ENCODE measurements at regions not wholly inside any gene's neighbourhood (a gene's known extent, or its start where the extent isn't known, plus 50 kb on each side); places are given as distances from the start of the nearest gene placed in this dataset.
"Not testable (repeated sequence)": the region's sequence is repeated elsewhere in the genome, so short reads cannot be mapped to it uniquely, and the experiment has no call there.

GRCh38 chr1:209172286-209172685, 411.2 kb upstream of the CAMK1G start:
- H3K4me3 ChIP-seq, result no peak overlapping the region
- TF ChIP-seq POLR2A (IDR thresholded peaks at IDR 0.05) (no peak), CTCF (IDR thresholded peaks at IDR 0.05) (no peak), POLR2AphosphoS5 (IDR thresholded peaks at IDR 0.05; ENCODE audit: insufficient read depth in 1 of 2, low read depth in 1 of 2) (no peak)
- H3K27me3 ChIP-seq, result no peaks in the 10 kb centered on the region
- intact Hi-C loops (cut with DNase I), result no loop called here
- no peaks in the 10 kb centered on the region for H3K36me3 ChIP-seq
- no peak for DNase-seq (ENCODE audit: extremely low spot score in 2 of 2)
- no peaks in the 10 kb centered on the region for H3K9me3 ChIP-seq
- H3K4me1 ChIP-seq, result no peaks in the 10 kb centered on the region
- no peak overlapping the region for H3K27ac ChIP-seq

GRCh38 chr1:209172792-209173542, 410.5 kb upstream of the CAMK1G start:
- H3K27ac ChIP-seq; H3K4me3 ChIP-seq; H3K36me3 ChIP-seq; H3K4me1 ChIP-seq; H3K27me3 ChIP-seq; H3K9me3 ChIP-seq; intact Hi-C loops (cut with DNase I); DNase-seq (ENCODE audit: extremely low spot score in 2 of 2): not testable (repeated sequence)

GRCh38 chr1:209173796-209174195, 409.7 kb upstream of the CAMK1G start:
- H3K4me1 ChIP-seq; H3K4me3 ChIP-seq; intact Hi-C loops (cut with DNase I); H3K27ac ChIP-seq; DNase-seq (ENCODE audit: extremely low spot score in 2 of 2); H3K36me3 ChIP-seq; H3K27me3 ChIP-seq; H3K9me3 ChIP-seq: not testable (repeated sequence)

GRCh38 chr1:209176866-209177430, 406.6 kb upstream of the CAMK1G start:
- Histone ChIP-seq H3K9me3 (no peaks in the 10 kb centered on the region), H3K27me3 (no peaks in the 10 kb centered on the region), H3K4me1 (no peaks in the 10 kb centered on the region), H3K27ac (no peak overlapping the region), H3K4me3 (no peak overlapping the region), H3K36me3 (no peaks in the 10 kb centered on the region)
- DNase-seq (ENCODE audit: extremely low spot score in 2 of 2), result no peak
- intact Hi-C loops (cut with DNase I), result no loop called here
- TF ChIP-seq POLR2A (IDR thresholded peaks at IDR 0.05), result no peak
- no peak for TF ChIP-seq POLR2AphosphoS5 (IDR thresholded peaks at IDR 0.05; ENCODE audit: insufficient read depth in 1 of 2, low read depth in 1 of 2)
- TF ChIP-seq CTCF (IDR thresholded peaks at IDR 0.05), result no peak

GRCh38 chr1:209183195-209183594, 400.3 kb upstream of the CAMK1G start:
- Histone ChIP-seq H3K4me3 (no peak overlapping the region), H3K9me3 (no peaks in the 10 kb centered on the region), H3K27ac (no peak overlapping the region), H3K4me1 (no peaks in the 10 kb centered on the region), H3K27me3 (no peaks in the 10 kb centered on the region), H3K36me3 (no peaks in the 10 kb centered on the region)
- no peak for DNase-seq (ENCODE audit: extremely low spot score in 2 of 2)
- no peak for TF ChIP-seq POLR2AphosphoS5 (IDR thresholded peaks at IDR 0.05; ENCODE audit: insufficient read depth in 1 of 2, low read depth in 1 of 2)
- TF ChIP-seq POLR2A (IDR thresholded peaks at IDR 0.05), result no peak
- TF ChIP-seq CTCF (IDR thresholded peaks at IDR 0.05), result no peak
- intact Hi-C loops (cut with DNase I), result no loop called here

GRCh38 chr1:209187589-209187988, 395.9 kb upstream of the CAMK1G start:
- no peaks in the 10 kb centered on the region for H3K9me3 ChIP-seq

More at GRCh38 chr1:209187589-209187988, 395.9 kb upstream of the CAMK1G start:
- DNase-seq (ENCODE audit: extremely low spot score in 2 of 2), result no peak
- Histone ChIP-seq H3K4me1 (no peaks in the 10 kb centered on the region), H3K4me3 (no peak overlapping the region), H3K27ac (no peak overlapping the region), H3K27me3 (no peaks in the 10 kb centered on the region), H3K36me3 (no peaks in the 10 kb centered on the region)
- TF ChIP-seq POLR2AphosphoS5 (IDR thresholded peaks at IDR 0.05; ENCODE audit: insufficient read depth in 1 of 2, low read depth in 1 of 2) (no peak), CTCF (IDR thresholded peaks at IDR 0.05) (no peak), POLR2A (IDR thresholded peaks at IDR 0.05) (no peak)
- intact Hi-C loops (cut with DNase I), result no loop called here
